Gastroesophageal sphincter (tissue), 3 donors: ENCODE measurements at regions not wholly inside any gene's neighbourhood (a gene's known extent, or its start where the extent isn't known, plus 50 kb on each side); places are given as distances from the start of the nearest gene placed in this dataset.

Experiments
- POLR2A ChIP-seq, 2 donors: fragments of 450-650 bp; IDR thresholded peaks; one replicate each; pipeline ENCODE4 v1.6.1; 2017; ENCODE audit warnings: antibody characterized with exemption in 2 of 2, mild to moderate bottlenecking in 2 of 2, moderate library complexity in 1 of 2
- POLR2AphosphoS5 ChIP-seq: sonication (generic); formaldehyde crosslinking; IDR thresholded peaks from one replicate; pipeline ENCODE4 v1.6.1; 2017; ENCODE audit warnings: antibody characterized with exemption
- TF ChIP-seq, protein P1 (sequence below), 4 experiments: fragments of 200-600 bp in 2 of 4; fragments of 450-650 bp in 2 of 4; sonication (generic) in 1 of 4; IDR thresholded peaks; one replicate each; pipeline ENCODE4 v1.5.1; 2017 to 2019; ENCODE audit warnings: antibody characterized with exemption in 4 of 4, mild to moderate bottlenecking in 2 of 4, moderate library complexity in 2 of 4

DNA sequence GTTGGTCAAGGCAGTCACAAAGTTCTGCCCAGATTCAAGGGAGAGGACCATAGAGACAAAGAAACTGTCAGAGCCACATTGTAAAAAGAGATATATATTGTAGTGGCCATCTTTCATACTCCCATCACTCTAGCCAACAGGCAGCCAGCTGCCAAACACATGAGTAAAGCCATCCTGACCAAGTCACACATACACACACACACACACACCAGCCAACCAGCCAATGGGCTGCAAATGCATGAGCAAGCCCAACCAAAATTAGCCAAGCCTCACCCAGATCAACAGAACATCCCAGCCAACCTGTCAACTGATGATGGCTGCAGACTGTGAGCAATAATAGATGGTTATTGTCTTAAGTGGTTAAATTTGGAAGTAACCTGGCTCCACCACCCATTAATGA, 120.7 kb downstream of the SEC16B start:
- TF ChIP-seq, protein P1, sequence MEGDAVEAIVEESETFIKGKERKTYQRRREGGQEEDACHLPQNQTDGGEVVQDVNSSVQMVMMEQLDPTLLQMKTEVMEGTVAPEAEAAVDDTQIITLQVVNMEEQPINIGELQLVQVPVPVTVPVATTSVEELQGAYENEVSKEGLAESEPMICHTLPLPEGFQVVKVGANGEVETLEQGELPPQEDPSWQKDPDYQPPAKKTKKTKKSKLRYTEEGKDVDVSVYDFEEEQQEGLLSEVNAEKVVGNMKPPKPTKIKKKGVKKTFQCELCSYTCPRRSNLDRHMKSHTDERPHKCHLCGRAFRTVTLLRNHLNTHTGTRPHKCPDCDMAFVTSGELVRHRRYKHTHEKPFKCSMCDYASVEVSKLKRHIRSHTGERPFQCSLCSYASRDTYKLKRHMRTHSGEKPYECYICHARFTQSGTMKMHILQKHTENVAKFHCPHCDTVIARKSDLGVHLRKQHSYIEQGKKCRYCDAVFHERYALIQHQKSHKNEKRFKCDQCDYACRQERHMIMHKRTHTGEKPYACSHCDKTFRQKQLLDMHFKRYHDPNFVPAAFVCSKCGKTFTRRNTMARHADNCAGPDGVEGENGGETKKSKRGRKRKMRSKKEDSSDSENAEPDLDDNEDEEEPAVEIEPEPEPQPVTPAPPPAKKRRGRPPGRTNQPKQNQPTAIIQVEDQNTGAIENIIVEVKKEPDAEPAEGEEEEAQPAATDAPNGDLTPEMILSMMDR (IDR thresholded peaks at IDR 0.05) = no peak
- TF ChIP-seq POLR2A (IDR thresholded peaks at IDR 0.05) = no peak
- no peak for TF ChIP-seq POLR2AphosphoS5
